ENCODE measurements at regions not wholly inside any gene's neighbourhood (a gene's known extent, or its start where the extent isn't known, plus 50 kb on each side); places are given as distances from the start of the nearest gene placed in this dataset.

DNA sequence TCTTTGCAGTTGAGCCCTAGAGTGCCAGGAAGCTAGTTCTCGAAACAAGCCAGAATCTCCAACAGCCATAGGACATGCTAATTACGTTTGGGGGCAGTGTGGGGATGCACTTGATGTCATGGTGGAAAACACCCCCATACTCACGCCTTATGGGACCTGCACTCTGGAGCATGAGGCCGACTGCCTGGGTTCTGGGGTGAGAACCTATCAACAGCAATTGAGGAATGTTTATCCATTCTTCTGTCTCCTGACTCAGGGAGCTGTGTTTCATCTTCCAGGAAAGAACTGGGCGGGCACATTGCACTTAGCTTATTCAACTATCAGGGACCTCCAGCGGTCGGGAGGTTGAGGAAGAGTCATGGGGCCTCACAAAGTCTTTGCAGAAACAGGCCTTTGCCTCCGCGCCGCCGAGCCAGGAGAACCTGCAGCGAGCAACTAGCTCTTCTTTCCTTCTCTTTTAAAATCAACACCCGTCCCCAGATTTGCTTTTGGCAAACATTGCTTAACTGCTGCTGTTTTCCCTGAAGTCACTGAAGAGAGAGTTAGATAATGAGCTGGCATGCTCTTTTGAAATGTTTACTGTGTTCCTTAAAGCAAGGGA is 226.1 kb upstream of the DIO3 start (continued):
- TF ChIP-seq MYNN (CRISPR knock-in tag; IDR thresholded peaks at IDR 0.05; ENCODE audit: low read depth) (no peak), RAD51 (IDR thresholded peaks at IDR 0.05; ENCODE audit: borderline replicate concordance) (no peak), ZNF207 (IDR thresholded peaks at IDR 0.05; ENCODE audit: borderline replicate concordance) (no peak), ZNF740 (CRISPR knock-in tag; IDR thresholded peaks at IDR 0.05) (0 out of 2 replicates have a peak, but pooled peaks have one; percentile 28), NR3C1 (CRISPR knock-in tag; IDR thresholded peaks at IDR 0.05) (no peak), ZNF430 (CRISPR knock-in tag; IDR thresholded peaks at IDR 0.05) (peak; percentile 59; the same call in 1 of the 2 replicates), IRF9 (CRISPR knock-in tag; IDR thresholded peaks at IDR 0.05; ENCODE audit: borderline replicate concordance) (peak; percentile 51; the same call in 1 of the 2 replicates), CREBL2 (CRISPR knock-in tag; IDR thresholded peaks at IDR 0.05; ENCODE audit: borderline replicate concordance) (no peak), JUN (CRISPR knock-in tag; IDR thresholded peaks at IDR 0.05) (no peak), ZNF496 (CRISPR knock-in tag; IDR thresholded peaks at IDR 0.05; ENCODE audit: insufficient replicate concordance) (no peak), FUBP1 (CRISPR knock-in tag; IDR thresholded peaks at IDR 0.05; ENCODE audit: borderline replicate concordance) (no peak), GFI1 (CRISPR knock-in tag; IDR thresholded peaks at IDR 0.05; ENCODE audit: borderline replicate concordance) (peak; percentile 94), CREM (IDR thresholded peaks at IDR 0.05) (peak; percentile 60; the same call in 1 of the 2 replicates), CREM (CRISPR knock-in tag; IDR thresholded peaks at IDR 0.05) (no peak), KLF12 (CRISPR knock-in tag; IDR thresholded peaks at IDR 0.05; ENCODE audit: borderline replicate concordance) (no peak), ZNF607 (CRISPR knock-in tag; IDR thresholded peaks at IDR 0.05; ENCODE audit: borderline replicate concordance) (peak; percentile 63; the same call in 1 of the 2 replicates), ATRX (CRISPR knock-in tag; IDR thresholded peaks at IDR 0.05; ENCODE audit: borderline replicate concordance) (no peak), NFE2L1 (CRISPR knock-in tag; IDR thresholded peaks at IDR 0.05; ENCODE audit: borderline replicate concordance) (no peak), PRDM10 (CRISPR knock-in tag; IDR thresholded peaks at IDR 0.05; ENCODE audit: low read depth) (0 out of 2 replicates have a peak, but pooled peaks have one; percentile 15)
- TF ChIP-seq, protein P1, sequence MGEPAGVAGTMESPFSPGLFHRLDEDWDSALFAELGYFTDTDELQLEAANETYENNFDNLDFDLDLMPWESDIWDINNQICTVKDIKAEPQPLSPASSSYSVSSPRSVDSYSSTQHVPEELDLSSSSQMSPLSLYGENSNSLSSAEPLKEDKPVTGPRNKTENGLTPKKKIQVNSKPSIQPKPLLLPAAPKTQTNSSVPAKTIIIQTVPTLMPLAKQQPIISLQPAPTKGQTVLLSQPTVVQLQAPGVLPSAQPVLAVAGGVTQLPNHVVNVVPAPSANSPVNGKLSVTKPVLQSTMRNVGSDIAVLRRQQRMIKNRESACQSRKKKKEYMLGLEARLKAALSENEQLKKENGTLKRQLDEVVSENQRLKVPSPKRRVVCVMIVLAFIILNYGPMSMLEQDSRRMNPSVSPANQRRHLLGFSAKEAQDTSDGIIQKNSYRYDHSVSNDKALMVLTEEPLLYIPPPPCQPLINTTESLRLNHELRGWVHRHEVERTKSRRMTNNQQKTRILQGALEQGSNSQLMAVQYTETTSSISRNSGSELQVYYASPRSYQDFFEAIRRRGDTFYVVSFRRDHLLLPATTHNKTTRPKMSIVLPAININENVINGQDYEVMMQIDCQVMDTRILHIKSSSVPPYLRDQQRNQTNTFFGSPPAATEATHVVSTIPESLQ (CRISPR knock-in tag; conservative IDR thresholded peaks at IDR 0.05): no peak
